DMS 273 treated with DMSO at 0.1 percent for 48 hours (cell line): ENCODE measurements at regions not wholly inside any gene's neighbourhood (a gene's known extent, or its start where the extent isn't known, plus 50 kb on each side); places are given as distances from the start of the nearest gene placed in this dataset.

Experiments used
- DNase-seq: peaks from one replicate; lab custom pipeline; 2025; lab: John Stamatoyannopoulos, UW

- DNase-seq = no peak
Measured at GRCh38 chr1:55931081-55931940, 648.1 kb downstream of the PLPP3 start.

- DNase-seq = no peak
Measured at GRCh38 chr1:55929652-55930051, 649.7 kb downstream of the PLPP3 start.

GRCh38 chr1:55928576-55928975, 650.8 kb downstream of the PLPP3 start:
- DNase-seq = no peak

- no peak for DNase-seq
Measured at GRCh38 chr1:55927702-55928290, 651.6 kb downstream of the PLPP3 start.

- DNase-seq = no peak
Measured at GRCh38 chr1:55926906-55927471, 652.4 kb downstream of the PLPP3 start.

- DNase-seq = no peak
Measured at GRCh38 chr1:55916907-55917306, 662.5 kb downstream of the PLPP3 start.

- DNase-seq = no peak
Measured at GRCh38 chr1:55916481-55916880, 662.9 kb downstream of the PLPP3 start.

- no peak for DNase-seq
Measured at GRCh38 chr1:55913565-55913964, 665.8 kb downstream of the PLPP3 start.

- no peak for DNase-seq
Measured at GRCh38 chr1:55912438-55912837, 666.9 kb downstream of the PLPP3 start.

- DNase-seq = no peak
Measured at GRCh38 chr1:55904541-55904940, 674.8 kb downstream of the PLPP3 start.

- no peak for DNase-seq
Measured at GRCh38 chr1:55898181-55898580, 681.2 kb downstream of the PLPP3 start.

GRCh38 chr1:55896210-55896609, 681.0 kb upstream of the USP24 start:
- DNase-seq = no peak

- no peak for DNase-seq
Measured at GRCh38 chr1:55894521-55894920, 679.4 kb upstream of the USP24 start.

GRCh38 chr1:55893155-55893554, 678.0 kb upstream of the USP24 start:
- DNase-seq = peak; percentile 24

GRCh38 chr1:55888685-55889317, 673.6 kb upstream of the USP24 start:
- DNase-seq = no peak

- DNase-seq = no peak
Measured at GRCh38 chr1:55886856-55887712, 671.9 kb upstream of the USP24 start.

GRCh38 chr1:55885619-55886018, 670.5 kb upstream of the USP24 start:
- DNase-seq = no peak

GRCh38 chr1:55882931-55883330, 667.8 kb upstream of the USP24 start:
- no peak for DNase-seq

- no peak for DNase-seq
Measured at GRCh38 chr1:55879346-55879745, 664.2 kb upstream of the USP24 start.

GRCh38 chr1:55877437-55878232, 662.5 kb upstream of the USP24 start:
- DNase-seq = no peak
